HUES6 (cell line): ENCODE measurements at regions not wholly inside any gene's neighbourhood (a gene's known extent, or its start where the extent isn't known, plus 50 kb on each side); places are given as distances from the start of the nearest gene placed in this dataset.

Experiments
- H3K27ac ChIP-seq: 2 replicates; pipeline ENCODE4 v1.7.0; 2013; ENCODE audit warnings: low read depth, mild to moderate bottlenecking, low read length, inconsistent platforms
- H3K27me3 ChIP-seq: 2 replicates; pipeline ENCODE4 v1.6.1; 2013; ENCODE audit warnings: low read length; ENCODE audit not compliant: control insufficient read depth, insufficient read depth
- H3K36me3 ChIP-seq: 2 replicates; pipeline ENCODE4 v1.6.1; 2013; ENCODE audit warnings: low read length; ENCODE audit not compliant: control insufficient read depth, insufficient read depth
- H3K4me1 ChIP-seq: 2 replicates; pipeline ENCODE4 v1.6.1; 2013; ENCODE audit warnings: low read length; ENCODE audit not compliant: control insufficient read depth, insufficient read depth
- H3K4me3 ChIP-seq: 2 replicates; pipeline ENCODE4 v1.5.1; 2013; ENCODE audit warnings: low read depth, low read length
- H3K9ac ChIP-seq: one replicate; pipeline ENCODE4 v1.6.1; 2013; ENCODE audit warnings: mild to moderate bottlenecking, low read length
- H3K9me3 ChIP-seq: 2 replicates; pipeline ENCODE4 v1.6.1; 2013; ENCODE audit warnings: low read depth, low read length; ENCODE audit not compliant: control insufficient read depth, insufficient read depth

GRCh38 chr10:42112331-42113157 is 525.8 kb downstream of the ZNF33B start:
- Histone ChIP-seq H3K9me3 (peaks cover 26% of the 10 kb centered on the region), H3K4me1 (no peaks in the 10 kb centered on the region)

DNA sequence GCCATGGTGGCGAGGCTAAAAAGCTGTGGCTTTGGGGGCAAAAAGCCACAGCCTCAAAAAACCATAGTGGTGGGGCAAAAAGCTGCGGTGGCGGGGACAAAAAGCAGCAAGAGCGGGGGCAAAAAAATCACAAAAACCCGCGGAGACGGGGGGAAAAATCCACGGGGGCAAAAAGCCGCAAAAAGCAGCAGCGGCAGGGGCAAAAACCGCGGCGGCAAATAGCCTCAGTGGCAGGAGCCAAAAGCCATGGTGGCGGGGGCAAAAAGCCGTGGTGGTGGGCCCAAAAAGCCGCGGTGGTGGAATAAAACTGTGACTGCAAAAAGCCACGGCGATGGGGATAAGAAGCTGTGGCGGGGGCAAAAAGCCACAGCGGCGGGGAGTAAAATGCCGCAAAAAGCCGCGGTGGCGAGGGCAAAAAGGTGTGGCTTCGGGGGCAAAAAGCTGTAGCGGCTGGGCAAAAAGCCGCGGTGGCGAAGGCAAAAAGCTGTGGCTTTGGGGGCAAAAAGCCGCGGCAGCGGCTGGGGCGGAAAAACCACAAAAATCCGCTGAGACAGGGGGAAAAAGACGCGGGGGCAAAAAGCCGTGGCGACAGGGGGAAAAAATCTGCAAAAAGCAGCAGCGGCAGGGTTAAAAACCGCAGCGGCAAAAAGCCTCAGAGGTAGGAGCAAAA is 526.6 kb downstream of the ZNF33B start:
- peaks cover 25% of the 10 kb centered on the region for H3K9me3 ChIP-seq
- no peak overlapping the region for H3K4me3 ChIP-seq
- H3K27me3 ChIP-seq, result no peaks in the 10 kb centered on the region
- H3K9ac ChIP-seq, result no peak overlapping the region
- no peaks in the 10 kb centered on the region for H3K36me3 ChIP-seq
- H3K4me1 ChIP-seq, result no peaks in the 10 kb centered on the region
- no peak overlapping the region for H3K27ac ChIP-seq

More at GRCh38 chr10:42112331-42113157, 525.8 kb downstream of the ZNF33B start:
- Histone ChIP-seq H3K36me3 (no peaks in the 10 kb centered on the region), H3K27ac (no peak overlapping the region), H3K27me3 (no peaks in the 10 kb centered on the region), H3K9ac (no peak overlapping the region), H3K4me3 (no peak overlapping the region)

GRCh38 chr10:42111076-42111475 is 527.3 kb downstream of the ZNF33B start:
- H3K36me3 ChIP-seq, result no peaks in the 10 kb centered on the region
- no peak overlapping the region for H3K27ac ChIP-seq
- no peaks in the 10 kb centered on the region for H3K4me1 ChIP-seq
- H3K27me3 ChIP-seq, result no peaks in the 10 kb centered on the region
- H3K9ac ChIP-seq, result no peak overlapping the region
- H3K4me3 ChIP-seq, result no peak overlapping the region
- peaks cover 23% of the 10 kb centered on the region for H3K9me3 ChIP-seq
